ENCODE measurements at regions not wholly inside any gene's neighbourhood (a gene's known extent, or its start where the extent isn't known, plus 50 kb on each side); places are given as distances from the start of the nearest gene placed in this dataset.

DNA sequence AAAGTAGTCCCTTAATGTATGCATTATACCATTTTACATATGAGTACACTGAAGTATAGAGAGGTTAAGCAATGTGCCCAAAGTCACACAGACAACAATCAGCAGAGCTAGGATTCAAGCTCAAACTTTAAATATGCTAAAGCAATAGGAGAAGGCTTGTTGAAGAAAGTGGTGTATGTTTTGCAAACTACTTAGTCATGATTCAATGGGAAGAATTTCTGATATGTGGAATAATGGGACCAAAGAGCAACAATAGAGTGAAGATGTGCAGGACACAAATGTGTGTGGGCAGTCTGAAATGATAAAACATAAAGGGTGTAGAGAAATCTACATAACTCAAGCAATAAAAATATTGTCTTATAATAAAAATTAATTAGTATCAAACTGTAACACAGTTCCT is 109.0 kb upstream of the ARSJ start:
- TF ChIP-seq, protein P1, sequence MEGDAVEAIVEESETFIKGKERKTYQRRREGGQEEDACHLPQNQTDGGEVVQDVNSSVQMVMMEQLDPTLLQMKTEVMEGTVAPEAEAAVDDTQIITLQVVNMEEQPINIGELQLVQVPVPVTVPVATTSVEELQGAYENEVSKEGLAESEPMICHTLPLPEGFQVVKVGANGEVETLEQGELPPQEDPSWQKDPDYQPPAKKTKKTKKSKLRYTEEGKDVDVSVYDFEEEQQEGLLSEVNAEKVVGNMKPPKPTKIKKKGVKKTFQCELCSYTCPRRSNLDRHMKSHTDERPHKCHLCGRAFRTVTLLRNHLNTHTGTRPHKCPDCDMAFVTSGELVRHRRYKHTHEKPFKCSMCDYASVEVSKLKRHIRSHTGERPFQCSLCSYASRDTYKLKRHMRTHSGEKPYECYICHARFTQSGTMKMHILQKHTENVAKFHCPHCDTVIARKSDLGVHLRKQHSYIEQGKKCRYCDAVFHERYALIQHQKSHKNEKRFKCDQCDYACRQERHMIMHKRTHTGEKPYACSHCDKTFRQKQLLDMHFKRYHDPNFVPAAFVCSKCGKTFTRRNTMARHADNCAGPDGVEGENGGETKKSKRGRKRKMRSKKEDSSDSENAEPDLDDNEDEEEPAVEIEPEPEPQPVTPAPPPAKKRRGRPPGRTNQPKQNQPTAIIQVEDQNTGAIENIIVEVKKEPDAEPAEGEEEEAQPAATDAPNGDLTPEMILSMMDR (IDR thresholded peaks at IDR 0.05), result no peak
- TF ChIP-seq POLR2AphosphoS5 (IDR thresholded peaks at IDR 0.05) (no peak), POLR2A (IDR thresholded peaks at IDR 0.05) (no peak)
